Adrenal gland (tissue), 5 donors: ENCODE measurements at regions not wholly inside any gene's neighbourhood (a gene's known extent, or its start where the extent isn't known, plus 50 kb on each side); places are given as distances from the start of the nearest gene placed in this dataset.

ENCODE experiments used
- CTCF ChIP-seq, 6 experiments: fragments of 450-650 bp in 4 of 6; fragments of 200-600 bp in 2 of 6; sonication (generic) in 1 of 6; IDR thresholded peaks; 1 replicate in 5 of 6; 2 replicates in 1 of 6; pipeline versions ENCODE4 v1.5.1 to v1.8.0; 2016 to 2021; ENCODE audit warnings: antibody characterized with exemption in 6 of 6, mild to moderate bottlenecking in 2 of 6, moderate library complexity in 1 of 6
- POLR2A ChIP-seq, 2 donors: fragments of 450-650 bp; IDR thresholded peaks; one replicate each; pipeline ENCODE4 v1.6.1; 2017; ENCODE audit warnings: antibody characterized with exemption in 2 of 2, mild to moderate bottlenecking in 2 of 2, moderate library complexity in 1 of 2
- donor health status: DM: no; HTN: no; CAD: no.

- TF ChIP-seq CTCF (IDR thresholded peaks at IDR 0.05) (no peak), POLR2A (IDR thresholded peaks at IDR 0.05) (no peak)
Measured at GRCh38 chr3:154571553-154572226, 141.7 kb upstream of the GPR149 start.
